PFSK-1 (cell line): ENCODE measurements at regions not wholly inside any gene's neighbourhood (a gene's known extent, or its start where the extent isn't known, plus 50 kb on each side); places are given as distances from the start of the nearest gene placed in this dataset.

Source experiments
- FOXP2 ChIP-seq: optimal IDR thresholded peaks from 2 replicates; pipeline ENCODE3; 2011; ENCODE audit warnings: borderline replicate concordance, control low read depth, inconsistent platforms; ENCODE audit not compliant: insufficient read depth; ENCODE audit errors: extremely low read length, extremely low read depth
- POLR2AphosphoS5 ChIP-seq: IDR thresholded peaks from 2 replicates; pipeline ENCODE4 v1.6.1; 2012; ENCODE audit warnings: low read depth, mild to moderate bottlenecking, control low read depth, low read length, moderate library complexity
- SIN3A ChIP-seq: IDR thresholded peaks from 2 replicates; pipeline ENCODE4 v1.6.1; 2012; ENCODE audit warnings: mild to moderate bottlenecking, low read length, moderate library complexity, borderline replicate concordance; ENCODE audit not compliant: insufficient read depth
- TAF1 ChIP-seq: IDR thresholded peaks from 2 replicates; pipeline ENCODE4 v1.6.1; 2012; ENCODE audit warnings: low read length, control low read depth, borderline replicate concordance; ENCODE audit not compliant: insufficient read depth
- TF ChIP-seq, protein P1 (sequence below), 2 experiments: IDR thresholded peaks; 2 replicates each; pipeline versions ENCODE4 v1.6.1 to v1.8.0; 2011 to 2012; ENCODE audit warnings: low read depth in 2 of 2, low read length in 2 of 2, control low read depth in 1 of 2, inconsistent platforms in 1 of 2, mild to moderate bottlenecking in 1 of 2, moderate library complexity in 1 of 2; ENCODE audit not compliant: insufficient read depth in 1 of 2

GRCh38 chr2:38486213-38487026, 109.3 kb upstream of the ATL2 start:
- TF ChIP-seq TAF1 (no peak), FOXP2 (no peak), POLR2AphosphoS5 (no peak), SIN3A (no peak)
- TF ChIP-seq, protein P1, sequence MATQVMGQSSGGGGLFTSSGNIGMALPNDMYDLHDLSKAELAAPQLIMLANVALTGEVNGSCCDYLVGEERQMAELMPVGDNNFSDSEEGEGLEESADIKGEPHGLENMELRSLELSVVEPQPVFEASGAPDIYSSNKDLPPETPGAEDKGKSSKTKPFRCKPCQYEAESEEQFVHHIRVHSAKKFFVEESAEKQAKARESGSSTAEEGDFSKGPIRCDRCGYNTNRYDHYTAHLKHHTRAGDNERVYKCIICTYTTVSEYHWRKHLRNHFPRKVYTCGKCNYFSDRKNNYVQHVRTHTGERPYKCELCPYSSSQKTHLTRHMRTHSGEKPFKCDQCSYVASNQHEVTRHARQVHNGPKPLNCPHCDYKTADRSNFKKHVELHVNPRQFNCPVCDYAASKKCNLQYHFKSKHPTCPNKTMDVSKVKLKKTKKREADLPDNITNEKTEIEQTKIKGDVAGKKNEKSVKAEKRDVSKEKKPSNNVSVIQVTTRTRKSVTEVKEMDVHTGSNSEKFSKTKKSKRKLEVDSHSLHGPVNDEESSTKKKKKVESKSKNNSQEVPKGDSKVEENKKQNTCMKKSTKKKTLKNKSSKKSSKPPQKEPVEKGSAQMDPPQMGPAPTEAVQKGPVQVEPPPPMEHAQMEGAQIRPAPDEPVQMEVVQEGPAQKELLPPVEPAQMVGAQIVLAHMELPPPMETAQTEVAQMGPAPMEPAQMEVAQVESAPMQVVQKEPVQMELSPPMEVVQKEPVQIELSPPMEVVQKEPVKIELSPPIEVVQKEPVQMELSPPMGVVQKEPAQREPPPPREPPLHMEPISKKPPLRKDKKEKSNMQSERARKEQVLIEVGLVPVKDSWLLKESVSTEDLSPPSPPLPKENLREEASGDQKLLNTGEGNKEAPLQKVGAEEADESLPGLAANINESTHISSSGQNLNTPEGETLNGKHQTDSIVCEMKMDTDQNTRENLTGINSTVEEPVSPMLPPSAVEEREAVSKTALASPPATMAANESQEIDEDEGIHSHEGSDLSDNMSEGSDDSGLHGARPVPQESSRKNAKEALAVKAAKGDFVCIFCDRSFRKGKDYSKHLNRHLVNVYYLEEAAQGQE (IDR thresholded peaks at IDR 0.05; ENCODE audit: insufficient read depth in 1 of 2, low read depth in 2 of 2, low read length in 2 of 2), result no peak

- TF ChIP-seq TAF1, result no peak
- TF ChIP-seq POLR2AphosphoS5, result no peak
- no peak for TF ChIP-seq SIN3A
Observed at GRCh38 chr2:38485734-38486133, 108.7 kb upstream of the ATL2 start.

DNA sequence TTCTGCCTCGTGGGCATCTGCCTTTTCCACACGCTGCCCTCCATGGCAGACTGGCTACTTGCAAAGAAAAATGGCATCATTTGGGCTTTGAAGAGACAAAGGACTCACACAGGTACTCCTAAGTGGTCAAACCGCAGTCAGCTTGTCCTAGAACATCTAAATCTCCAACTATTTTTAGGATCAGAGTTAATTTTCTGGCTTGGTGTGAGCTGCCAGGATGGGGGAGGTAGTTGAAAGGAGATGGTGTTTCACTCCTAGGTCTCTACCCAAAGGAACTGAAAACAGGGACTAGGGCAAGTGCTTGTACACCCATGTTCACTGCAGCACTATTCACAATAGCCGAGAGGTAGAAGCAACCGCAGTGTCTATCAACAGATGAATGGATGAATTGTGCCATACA, 107.9 kb upstream of the ATL2 start:
- TF ChIP-seq SIN3A, result no peak
- TF ChIP-seq FOXP2, result no peak
- TF ChIP-seq TAF1, result no peak
- TF ChIP-seq, protein P1 (IDR thresholded peaks at IDR 0.05; ENCODE audit: insufficient read depth in 1 of 2, low read depth in 2 of 2, low read length in 2 of 2), result no peak
- no peak for TF ChIP-seq POLR2AphosphoS5

GRCh38 chr2:38483776-38484501, 106.9 kb upstream of the ATL2 start:
- TF ChIP-seq, protein P1 (IDR thresholded peaks at IDR 0.05; ENCODE audit: insufficient read depth in 1 of 2, low read depth in 2 of 2, low read length in 2 of 2), result peak in 1 of 2 experiments; percentile 55; a peak in 1 of 4 replicates
- TF ChIP-seq POLR2AphosphoS5, result no peak
- peak; percentile 83 for TF ChIP-seq FOXP2
- 0 out of 2 replicates have a peak, but pooled peaks have one; percentile 39 for TF ChIP-seq SIN3A

- TF ChIP-seq SIN3A (no peak), FOXP2 (no peak), POLR2AphosphoS5 (no peak), TAF1 (no peak)
- TF ChIP-seq, protein P1 (IDR thresholded peaks at IDR 0.05; ENCODE audit: insufficient read depth in 1 of 2, low read depth in 2 of 2, low read length in 2 of 2), result no peak
Observed at GRCh38 chr2:38480617-38481016, 103.5 kb upstream of the ATL2 start.
